ENCODE measurements at regions not wholly inside any gene's neighbourhood (a gene's known extent, or its start where the extent isn't known, plus 50 kb on each side); places are given as distances from the start of the nearest gene placed in this dataset.

DNA sequence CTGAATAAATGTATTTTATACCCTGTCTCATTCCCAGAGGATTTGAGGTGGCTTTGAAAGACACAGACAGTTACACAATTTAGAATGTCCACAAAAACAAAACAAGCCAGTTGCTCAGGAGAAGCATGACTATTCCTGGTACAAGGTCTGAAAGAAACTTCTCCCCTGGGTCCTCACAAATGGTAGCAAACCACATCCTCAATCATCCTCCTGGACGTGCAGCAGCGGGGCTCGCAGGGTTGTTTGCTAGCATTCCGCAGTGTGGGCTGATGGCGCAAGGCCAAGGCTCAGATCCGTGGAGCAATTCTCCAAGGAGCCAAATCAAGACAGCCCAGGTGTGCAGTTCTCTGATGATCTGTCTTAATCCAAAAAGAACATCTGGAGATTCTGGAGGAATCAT, 210.3 kb downstream of the ACTL7B start:
- no peak for DNase-seq (ENCODE audit: low spot score)

DNA sequence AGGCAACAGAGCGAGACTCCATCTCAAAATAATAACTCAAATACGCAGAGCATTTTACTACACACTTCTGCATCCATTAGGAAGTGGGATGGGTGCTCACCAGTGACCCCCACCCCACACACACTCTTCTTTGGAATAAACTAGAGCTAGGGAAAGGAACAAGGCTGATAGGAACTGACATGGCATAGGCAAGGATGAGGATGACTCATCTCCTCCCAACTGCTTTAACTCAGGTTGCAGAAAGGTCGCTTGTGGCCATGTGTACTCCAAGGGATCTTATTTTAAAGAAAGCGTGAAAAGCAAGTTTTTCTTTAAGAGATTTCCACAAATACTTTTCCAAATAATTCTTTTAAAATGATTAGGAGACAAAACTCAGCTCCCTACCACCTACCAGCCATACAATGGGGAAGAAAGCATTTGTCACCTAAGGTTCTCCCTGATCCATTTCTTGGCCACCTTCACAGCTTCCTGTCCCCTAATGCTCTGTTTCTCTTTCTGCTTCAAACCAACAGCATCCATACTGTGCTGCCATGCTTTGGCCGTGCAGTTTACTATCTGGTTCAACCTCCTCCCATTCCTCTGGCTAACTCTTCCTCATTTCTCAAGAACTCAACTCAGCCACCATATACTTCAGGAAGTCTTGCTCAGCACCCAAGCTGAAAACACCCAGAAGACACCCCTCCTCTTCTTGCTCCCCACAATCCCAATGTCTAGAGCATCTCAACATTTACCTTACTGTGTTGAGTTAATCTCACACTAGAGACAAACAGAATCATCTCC, 211.9 kb downstream of the ACTL7B start:
- DNase-seq (ENCODE audit: low spot score): no peak

- no peak for DNase-seq (ENCODE audit: low spot score)
Measured at GRCh38 chr9:108642871-108643270, 212.9 kb downstream of the ACTL7B start.

GRCh38 chr9:108640230-108640629, 215.6 kb downstream of the ACTL7B start:
- DNase-seq (ENCODE audit: low spot score): no peak

DNA sequence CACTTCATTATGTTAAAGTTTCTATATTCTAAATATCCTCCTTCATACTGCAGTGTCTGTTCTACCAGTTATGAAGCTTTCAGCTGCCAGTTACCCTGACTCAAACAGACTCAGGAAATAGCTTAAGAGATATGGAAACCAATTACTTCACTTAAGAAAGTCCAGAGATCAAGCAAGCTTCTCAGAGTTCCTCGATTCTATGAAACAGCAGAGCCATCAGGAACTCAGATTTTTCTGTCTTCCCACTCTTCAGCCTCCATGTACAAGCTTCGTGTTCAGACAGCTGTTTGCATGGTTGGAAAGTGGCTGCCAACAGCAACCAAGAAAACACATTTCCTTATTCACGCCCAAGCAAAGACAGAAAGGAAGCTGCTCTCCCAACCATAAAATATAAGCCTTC, 216.1 kb downstream of the ACTL7B start:
- DNase-seq (ENCODE audit: low spot score): no peak

GRCh38 chr9:108639091-108639490, 216.7 kb downstream of the ACTL7B start:
- DNase-seq (ENCODE audit: low spot score): no peak

DNA sequence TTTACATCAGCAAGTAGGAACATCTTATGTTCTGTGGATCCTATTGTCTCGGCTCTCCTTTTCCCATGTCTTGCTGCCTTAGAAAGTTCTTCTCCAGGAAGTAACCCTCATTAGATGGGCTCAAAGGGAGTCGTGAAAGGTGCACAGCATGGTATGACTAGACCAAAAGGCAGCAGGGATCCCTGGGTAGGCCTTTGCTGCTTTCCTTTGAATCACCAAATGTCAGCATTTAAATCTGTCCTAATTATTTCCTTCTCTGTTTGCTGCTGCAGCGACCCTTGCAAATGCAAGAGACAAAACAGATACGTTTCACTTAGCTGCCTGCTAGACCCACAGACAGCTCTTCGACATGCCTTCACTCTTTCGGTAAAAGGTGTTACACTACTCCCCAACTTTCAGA, 218.4 kb downstream of the ACTL7B start:
- no peak for DNase-seq (ENCODE audit: low spot score)

GRCh38 chr9:108636013-108636412, 219.8 kb downstream of the ACTL7B start:
- DNase-seq (ENCODE audit: low spot score): peak; percentile 4

- DNase-seq (ENCODE audit: low spot score): no peak
Measured at GRCh38 chr9:108634672-108635462, 220.9 kb downstream of the ACTL7B start.

DNA sequence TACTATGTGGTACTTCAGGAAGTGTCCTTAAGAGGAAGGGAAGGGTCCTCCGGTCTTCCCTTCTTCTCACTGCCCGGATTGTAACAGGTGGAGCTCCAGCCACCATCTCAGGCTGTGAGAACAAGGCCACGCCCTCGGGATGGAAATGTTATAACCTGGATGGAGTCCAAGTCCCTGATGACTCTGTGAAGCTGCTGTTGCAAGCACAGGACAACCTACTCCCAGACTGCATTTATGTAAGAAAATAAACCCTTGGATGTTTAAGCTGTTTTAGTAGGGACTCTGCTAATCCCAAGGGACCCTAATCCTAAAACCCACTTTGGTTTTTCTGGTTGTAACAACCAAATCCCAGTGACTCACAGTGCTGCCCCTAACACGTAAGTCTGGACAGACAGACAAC, 221.6 kb downstream of the ACTL7B start:
- DNase-seq (ENCODE audit: low spot score): no peak

- no peak for DNase-seq (ENCODE audit: low spot score)
Measured at GRCh38 chr9:108631496-108632285, 224.1 kb downstream of the ACTL7B start.

DNA sequence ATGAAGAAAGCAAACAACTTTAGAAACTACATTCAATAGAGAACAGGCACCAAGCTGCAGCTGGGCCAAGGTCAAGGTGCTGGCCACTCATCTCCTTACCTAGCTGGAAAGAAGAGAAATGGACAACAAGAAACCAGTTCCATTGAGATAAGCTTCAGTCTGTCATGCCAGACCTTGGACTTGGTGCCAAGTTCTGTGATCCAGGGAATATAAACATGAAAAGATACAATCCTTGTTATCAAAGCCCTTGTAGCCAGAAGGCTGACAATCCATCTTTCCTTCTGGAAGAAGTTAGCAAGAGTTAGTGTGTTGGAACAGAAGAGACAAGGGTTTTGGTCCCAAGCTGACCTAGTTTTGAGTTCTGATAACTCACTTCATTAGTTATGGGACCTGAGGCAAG, 227.5 kb downstream of the ACTL7B start:
- DNase-seq (ENCODE audit: low spot score): no peak

GRCh38 chr9:108626743-108627142, 229.0 kb downstream of the ACTL7B start:
- no peak for DNase-seq (ENCODE audit: low spot score)

DNA sequence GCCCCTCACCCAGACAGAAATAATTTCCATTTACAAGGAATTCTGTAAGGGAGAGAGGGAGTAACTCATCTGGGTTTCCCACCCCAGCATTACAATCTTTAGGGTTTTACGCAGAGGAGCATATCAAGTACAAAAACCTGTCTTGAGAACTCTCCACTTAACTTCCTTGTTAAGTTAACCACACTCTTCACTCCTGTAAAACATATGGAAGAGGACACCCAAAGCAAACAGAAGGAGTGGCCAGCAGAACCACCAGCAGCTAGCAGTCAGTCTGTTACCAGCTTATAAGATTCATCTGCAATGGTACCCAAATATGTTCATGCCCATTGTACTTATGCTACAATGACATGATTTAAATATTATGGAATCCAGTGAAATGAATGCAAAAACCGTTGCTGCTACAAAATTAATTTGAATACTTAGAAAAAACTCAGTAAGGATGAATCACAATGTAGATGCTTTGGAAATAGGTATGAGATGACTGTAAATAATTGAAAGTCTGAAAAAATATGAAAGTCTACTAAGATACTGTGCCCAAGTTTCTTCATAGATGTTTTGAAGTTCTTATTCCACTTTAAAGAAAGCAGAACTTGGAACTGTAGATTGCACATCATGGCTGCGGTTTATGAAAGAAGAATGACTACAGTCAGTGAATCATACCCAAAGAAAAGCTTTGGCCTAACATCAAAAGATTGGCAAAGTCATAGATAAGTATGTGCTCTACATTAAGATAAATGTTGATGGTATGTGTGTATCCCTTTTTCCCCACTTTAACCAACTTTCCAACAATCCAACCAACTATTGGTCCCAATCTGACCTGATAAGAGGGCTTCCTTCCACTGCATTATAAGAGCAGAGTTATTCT, 233.6 kb downstream of the ACTL7B start:
- DNase-seq (ENCODE audit: low spot score): no peak

DNA sequence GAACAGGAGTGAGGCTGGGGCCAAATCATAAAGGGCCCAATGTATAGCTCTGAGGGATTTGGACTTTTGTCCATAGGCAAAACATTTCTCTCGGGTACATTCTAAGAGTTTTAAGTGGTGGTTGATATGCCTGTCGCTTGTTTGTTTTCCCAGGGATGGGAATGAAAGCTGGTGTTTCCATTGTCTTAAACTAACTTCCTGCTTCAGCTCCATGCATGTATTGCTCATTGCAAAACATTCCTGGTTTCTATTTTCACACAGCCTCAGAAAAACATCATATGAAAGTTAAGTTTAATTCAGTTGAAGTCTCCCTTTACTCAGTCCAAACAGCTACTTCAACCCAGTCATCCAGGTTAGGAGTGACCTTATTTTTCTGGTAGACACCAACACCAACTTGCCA, 235.0 kb downstream of the ACTL7B start:
- DNase-seq (ENCODE audit: low spot score): no peak

- DNase-seq (ENCODE audit: low spot score): no peak
Measured at GRCh38 chr9:108618906-108619550, 236.8 kb downstream of the ACTL7B start.

GRCh38 chr9:108617676-108618075, 238.1 kb downstream of the ACTL7B start:
- DNase-seq (ENCODE audit: low spot score): no peak

DNA sequence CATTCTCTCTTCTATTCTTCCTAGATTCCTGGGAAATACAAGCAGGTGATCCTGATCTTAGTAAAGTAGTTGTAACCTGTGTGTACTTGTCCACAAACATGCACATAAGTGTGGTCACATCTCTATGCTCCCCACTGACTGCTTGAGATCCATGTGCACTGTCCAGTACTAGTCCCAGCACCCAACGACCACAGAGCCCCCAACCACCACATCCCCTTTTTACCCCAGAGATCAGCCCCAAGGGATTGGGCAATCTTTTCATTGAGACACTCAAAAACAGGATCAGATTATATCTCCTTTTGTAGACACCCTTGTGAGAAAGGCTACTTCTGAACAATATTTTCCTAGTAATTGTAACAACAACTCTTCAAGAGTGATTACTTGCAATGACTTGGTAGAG, 240.6 kb downstream of the ACTL7B start:
- no peak for DNase-seq (ENCODE audit: low spot score)

GRCh38 chr9:108612513-108612912, 243.3 kb downstream of the ACTL7B start:
- DNase-seq (ENCODE audit: low spot score): no peak

GRCh38 chr9:108609897-108610253, 245.9 kb downstream of the ACTL7B start:
- no peak for DNase-seq (ENCODE audit: low spot score)

DNA sequence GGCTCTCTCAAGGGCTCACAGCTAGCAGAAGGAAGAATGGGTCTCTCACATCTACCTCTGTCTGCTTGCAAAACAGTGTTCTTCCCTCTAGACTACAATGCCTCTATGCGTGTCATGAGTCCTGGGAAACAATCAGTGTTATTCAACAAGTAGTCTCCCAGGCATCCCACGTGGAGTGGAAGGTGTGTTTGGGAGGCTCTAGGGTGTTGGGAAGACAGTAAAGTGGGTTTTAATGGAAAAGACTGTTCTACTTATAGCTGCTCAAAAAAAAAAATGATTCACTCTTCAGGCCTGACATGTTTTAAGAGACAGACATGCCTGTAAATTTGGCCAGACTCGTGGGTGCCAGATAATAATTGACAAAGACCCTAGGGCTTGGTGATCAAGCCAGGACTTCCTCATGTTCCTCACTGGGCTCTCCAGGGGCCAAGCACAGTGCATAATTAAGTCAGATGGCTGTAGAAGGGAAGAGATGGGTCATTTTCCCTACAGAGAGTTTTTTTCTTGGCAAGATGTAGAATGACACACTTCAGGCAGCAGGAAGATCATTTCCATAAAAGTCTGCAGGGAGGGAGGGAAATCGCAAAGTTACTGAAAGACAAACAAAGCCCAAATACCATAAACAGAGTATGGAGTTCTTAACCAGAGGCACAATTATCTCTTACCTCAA, 246.4 kb downstream of the ACTL7B start:
- no peak for DNase-seq (ENCODE audit: low spot score)

Data from NAMALWA (cell line).